GM12892 (cell line): ENCODE measurements at regions not wholly inside any gene's neighbourhood (a gene's known extent, or its start where the extent isn't known, plus 50 kb on each side); places are given as distances from the start of the nearest gene placed in this dataset.
A peak's percentile ranks its signal among the peaks of the same experiment; 100 is the strongest.

Experiments used
- DNase-seq: peaks from one replicate; pipeline ENCODE4 v3.0.0; 2011; ENCODE audit not compliant: insufficient read length
- FAIRE-seq: peaks from 2 replicates; lab custom pipeline; 2011; peaks lifted over from hg19 to GRCh38; lab: Jason Lieb, UNC
- POLR2A ChIP-seq: IDR thresholded peaks from 2 replicates; pipeline ENCODE4 v1.6.1; 2011; ENCODE audit warnings: low read depth, low read length, control low read depth
- POLR2AphosphoS5 ChIP-seq: IDR thresholded peaks from 2 replicates; pipeline ENCODE4 v1.6.1; 2011; ENCODE audit warnings: low read depth, low read length, control low read depth
- TAF1 ChIP-seq: IDR thresholded peaks from 2 replicates; pipeline ENCODE4 v1.6.1; 2011; ENCODE audit warnings: low read depth, mild to moderate bottlenecking, control low read depth, low read length, borderline replicate concordance

DNA sequence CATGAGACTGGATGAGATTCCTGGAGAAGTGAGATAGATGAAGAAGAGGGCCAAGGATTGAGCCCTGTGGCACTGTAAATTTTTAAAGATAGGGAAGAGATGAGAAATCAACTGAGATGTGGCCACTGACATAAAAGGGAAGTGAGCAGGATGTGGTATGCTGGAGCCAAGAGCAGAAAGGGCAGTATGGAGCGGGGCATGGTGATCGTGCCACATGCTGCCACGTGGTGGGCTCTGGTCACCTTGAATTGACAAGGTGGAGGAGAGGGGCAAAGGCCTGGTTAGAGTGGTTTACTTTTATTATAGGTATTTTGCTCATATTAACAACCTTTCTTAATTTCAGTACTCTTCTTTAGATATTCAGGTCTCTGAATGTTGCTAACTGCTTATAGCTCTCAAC lies 257.9 kb downstream of the NEDD1 start:
- TF ChIP-seq TAF1: no peak
- no peak for TF ChIP-seq POLR2AphosphoS5
- TF ChIP-seq POLR2A: no peak
- DNase-seq (no peak), FAIRE-seq (no peak)

DNA sequence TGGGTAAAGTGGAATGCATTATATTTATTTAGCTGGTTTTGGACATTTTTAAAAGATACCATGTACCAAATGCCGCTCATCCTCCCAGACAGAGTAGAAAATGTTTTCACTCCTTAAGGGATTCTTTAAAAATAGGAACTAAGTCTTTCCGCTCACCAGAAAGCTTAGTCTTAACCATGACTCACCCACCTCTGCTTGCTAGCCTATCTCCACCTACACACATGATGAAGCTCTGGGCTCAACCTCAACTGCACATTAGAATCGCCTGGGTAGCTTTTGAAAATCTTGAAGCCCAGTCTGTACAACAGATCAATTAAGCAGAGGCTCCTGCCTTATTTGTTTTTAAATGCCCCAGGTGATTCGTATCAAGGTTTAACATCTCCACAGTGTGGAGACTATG lies 260.5 kb downstream of the NEDD1 start:
- DNase-seq: no peak
- no peak for FAIRE-seq
- TF ChIP-seq POLR2A (no peak), TAF1 (no peak), POLR2AphosphoS5 (no peak)

- no peak for DNase-seq
These were observed 261.7 kb downstream of the NEDD1 start for GRCh38 chr12:97168804-97169203.

GRCh38 chr12:97169889-97170567 lies 263.0 kb downstream of the NEDD1 start:
- FAIRE-seq (no peak), DNase-seq (no peak)
- TF ChIP-seq POLR2AphosphoS5 (no peak), POLR2A (no peak), TAF1 (no peak)

More at GRCh38 chr12:97168804-97169203, 261.7 kb downstream of the NEDD1 start:
- TF ChIP-seq POLR2AphosphoS5 (peak; percentile 70), POLR2A (peak; percentile 68), TAF1 (no peak)
- peak; percentile 17 for FAIRE-seq

- TF ChIP-seq POLR2A (no peak), POLR2AphosphoS5 (no peak), TAF1 (no peak)
- FAIRE-seq (no peak), DNase-seq (no peak)
These were observed 266.8 kb downstream of the NEDD1 start for GRCh38 chr12:97173688-97174410.

- TF ChIP-seq POLR2AphosphoS5: no peak
- no peak for TF ChIP-seq POLR2A
- no peak for TF ChIP-seq TAF1
- FAIRE-seq (no peak), DNase-seq (no peak)
These were observed 270.4 kb downstream of the NEDD1 start for GRCh38 chr12:97177481-97177880.

GRCh38 chr12:97181571-97182265 lies 274.7 kb downstream of the NEDD1 start:
- DNase-seq (no peak), FAIRE-seq (no peak)
- TF ChIP-seq POLR2A (no peak), TAF1 (no peak), POLR2AphosphoS5 (no peak)

- DNase-seq: no peak
- FAIRE-seq: no peak
- TF ChIP-seq POLR2A: no peak
- TF ChIP-seq POLR2AphosphoS5: no peak
- no peak for TF ChIP-seq TAF1
These were observed 275.7 kb downstream of the NEDD1 start for GRCh38 chr12:97182769-97183168.

- no peak for DNase-seq
- FAIRE-seq: no peak
- TF ChIP-seq POLR2AphosphoS5 (no peak), POLR2A (no peak), TAF1 (no peak)
These were observed 277.2 kb downstream of the NEDD1 start for GRCh38 chr12:97184127-97184773.

GRCh38 chr12:97185567-97185966 lies 277.0 kb upstream of the RMST start:
- FAIRE-seq (no peak), DNase-seq (no peak)
- TF ChIP-seq POLR2AphosphoS5 (no peak), TAF1 (no peak), POLR2A (no peak)

- TF ChIP-seq TAF1 (no peak), POLR2A (no peak), POLR2AphosphoS5 (no peak)
- DNase-seq (no peak), FAIRE-seq (no peak)
These were observed 268.1 kb upstream of the RMST start for GRCh38 chr12:97194546-97194945.
